ENCODE measurements at regions not wholly inside any gene's neighbourhood (a gene's known extent, or its start where the extent isn't known, plus 50 kb on each side); places are given as distances from the start of the nearest gene placed in this dataset.

- Histone ChIP-seq H4K8ac (ENCODE audit: extremely low read depth, insufficient read depth, low read length) (no peak overlapping the region), H3K79me1 (ENCODE audit: low read depth, low read length) (no peaks in the 10 kb centered on the region), H3K9me3 (ENCODE audit: insufficient read depth in 2 of 2, low read depth in 1 of 2, low read length in 1 of 2) (no peaks in the 10 kb centered on the region), H2AFZ (ENCODE audit: low read length) (no peak overlapping the region), H3K56ac (replicated peaks; ENCODE audit: insufficient read length, low read depth, low read length) (no peak overlapping the region), H2BK5ac (ENCODE audit: low read depth, low read length) (no peak overlapping the region), H2BK20ac (ENCODE audit: low read length) (no peak overlapping the region), H3K36me3 (ENCODE audit: control insufficient read depth in 2 of 4, insufficient read depth in 4 of 4, low read length in 3 of 4) (no peaks in the 10 kb centered on the region), H2BK15ac (ENCODE audit: low read length) (no peak overlapping the region), H3K4ac (replicated peaks; ENCODE audit: insufficient read length, low read depth, low read length) (no peak overlapping the region), H3K4me2 (ENCODE audit: insufficient read depth in 1 of 2, low read depth in 2 of 2, low read length in 2 of 2) (no peak overlapping the region), H3K27ac (ENCODE audit: low read depth, low read length) (no peak overlapping the region), H2AK5ac (ENCODE audit: low read depth, low read length) (no peak overlapping the region), H2BK12ac (ENCODE audit: low read depth, low read length) (no peak overlapping the region), H4K91ac (replicated peaks; ENCODE audit: insufficient read length, low read length) (no peak overlapping the region), H3K23me2 (ENCODE audit: low read depth, low read length) (no peaks in the 10 kb centered on the region), H3K27me3 (replicated peaks in 1 of 4; ENCODE audit: control insufficient read depth in 3 of 4, extremely low read depth in 1 of 4, insufficient read depth in 3 of 4, low read length in 3 of 4) (no peaks in the 10 kb centered on the region), H3K79me2 (ENCODE audit: control insufficient read depth in 1 of 2, insufficient read depth in 2 of 2, low read length in 2 of 2) (no peaks in the 10 kb centered on the region), H3K14ac (ENCODE audit: insufficient read length) (no peak overlapping the region), H3K4me1 (replicated peaks in 1 of 4; ENCODE audit: control insufficient read depth in 3 of 4, insufficient read depth in 4 of 4, low read length in 3 of 4) (no peaks in the 10 kb centered on the region; a peak in 1 of 7 replicates), H3K18ac (ENCODE audit: extremely low read depth, low read length) (no peak overlapping the region), H3K4me3 (ENCODE audit: extremely low read depth in 1 of 4, insufficient read depth in 2 of 4, low read depth in 3 of 4, low read length in 4 of 4) (no peak overlapping the region), H3K9ac (replicated peaks in 1 of 4; ENCODE audit: extremely low read depth in 1 of 4, low read depth in 3 of 4, low read length in 3 of 4) (no peak overlapping the region), H3K23ac (ENCODE audit: insufficient read length) (no peak overlapping the region), H4K5ac (ENCODE audit: insufficient read length, low read depth, low read length) (no peak overlapping the region), H2BK120ac (replicated peaks; ENCODE audit: low read depth, low read length) (no peak overlapping the region), H4K20me1 (replicated peaks in 1 of 2; ENCODE audit: control insufficient read depth in 1 of 2, insufficient read depth in 2 of 2, low read length in 2 of 2) (no peaks in the 10 kb centered on the region)
- ChIA-PET CTCF (ENCODE audit: partially characterized antibody) (no interaction called here), POLR2A (ENCODE audit: partially characterized antibody) (no interaction called here)
- FAIRE-seq (no peak), DNase-seq (ENCODE audit: low read depth in 1 of 2, low spot score in 2 of 2) (no peak)
- TF ChIP-seq CHD1 (IDR thresholded peaks at IDR 0.05; ENCODE audit: low read depth, low read length) (no peak), BACH1 (IDR thresholded peaks at IDR 0.05; ENCODE audit: low read length) (no peak), ZNF274 (IDR thresholded peaks at IDR 0.05; ENCODE audit: borderline replicate concordance, extremely low read depth, low read length) (no peak), SIN3A (conservative IDR thresholded peaks at IDR 0.05 in 1 of 2, IDR thresholded peaks at IDR 0.05 in 1 of 2; ENCODE audit: low read depth in 1 of 2, low read length in 2 of 2) (no peak), TEAD4 (IDR thresholded peaks at IDR 0.05; ENCODE audit: low read depth, low read length) (no peak), KDM5A (IDR thresholded peaks at IDR 0.05; ENCODE audit: low read length) (no peak), GABPA (IDR thresholded peaks at IDR 0.05; ENCODE audit: borderline replicate concordance, insufficient read depth, low read length) (no peak), E2F6 (IDR thresholded peaks at IDR 0.05) (no peak)
- WGBS, 2 experiments (ENCODE audit: extremely low coverage in 1 of 2, insufficient coverage in 1 of 2, insufficient read length in 1 of 2, insufficient replicate concordance in 2 of 2, low coverage in 1 of 2, low lambda C conversion rate in 2 of 2, missing lambda C conversion rate in 1 of 2): 94% methylated on average over 12 of the region's 12 CpGs; no CpG with 5 or more reads in 1 of the 2 experiments
Measured at GRCh38 chr17:13393841-13394710, 207.7 kb downstream of the HS3ST3A1 start.
